BLaER1 (cell line): ENCODE measurements at regions not wholly inside any gene's neighbourhood (a gene's known extent, or its start where the extent isn't known, plus 50 kb on each side); places are given as distances from the start of the nearest gene placed in this dataset.

Experiments used
- H3K27ac ChIP-seq: shearing (Covaris generic); formaldehyde crosslinking; 2 replicates; pipeline ENCODE4 v1.8.1; 2022
- H3K27me3 ChIP-seq: shearing (Covaris generic); formaldehyde crosslinking; 2 replicates; pipeline ENCODE4 v1.8.1; 2022
- H3K36me3 ChIP-seq: shearing (Covaris generic); formaldehyde crosslinking; 2 replicates; pipeline ENCODE4 v1.8.1; 2022
- H3K4me1 ChIP-seq: shearing (Covaris generic); formaldehyde crosslinking; 2 replicates; pipeline ENCODE4 v1.8.1; 2022
- H3K4me2 ChIP-seq: shearing (Covaris generic); formaldehyde crosslinking; 2 replicates; pipeline ENCODE4 v1.8.1; 2022
- H3K4me3 ChIP-seq: shearing (Covaris generic); formaldehyde crosslinking; 2 replicates; pipeline ENCODE4 v1.8.1; 2022
- H3K9ac ChIP-seq: shearing (Covaris generic); formaldehyde crosslinking; 2 replicates; pipeline ENCODE4 v1.8.1; 2022
- H3K9me3 ChIP-seq: shearing (Covaris generic); formaldehyde crosslinking; 2 replicates; pipeline ENCODE4 v1.8.1; 2022
- H4K20me1 ChIP-seq: shearing (Covaris generic); formaldehyde crosslinking; 2 replicates; pipeline ENCODE4 v1.8.1; 2022
- Cebpa-rat ChIP-seq: shearing (Covaris generic); IDR thresholded peaks from 2 replicates; pipeline ENCODE4 v1.8.1; 2022

DNA sequence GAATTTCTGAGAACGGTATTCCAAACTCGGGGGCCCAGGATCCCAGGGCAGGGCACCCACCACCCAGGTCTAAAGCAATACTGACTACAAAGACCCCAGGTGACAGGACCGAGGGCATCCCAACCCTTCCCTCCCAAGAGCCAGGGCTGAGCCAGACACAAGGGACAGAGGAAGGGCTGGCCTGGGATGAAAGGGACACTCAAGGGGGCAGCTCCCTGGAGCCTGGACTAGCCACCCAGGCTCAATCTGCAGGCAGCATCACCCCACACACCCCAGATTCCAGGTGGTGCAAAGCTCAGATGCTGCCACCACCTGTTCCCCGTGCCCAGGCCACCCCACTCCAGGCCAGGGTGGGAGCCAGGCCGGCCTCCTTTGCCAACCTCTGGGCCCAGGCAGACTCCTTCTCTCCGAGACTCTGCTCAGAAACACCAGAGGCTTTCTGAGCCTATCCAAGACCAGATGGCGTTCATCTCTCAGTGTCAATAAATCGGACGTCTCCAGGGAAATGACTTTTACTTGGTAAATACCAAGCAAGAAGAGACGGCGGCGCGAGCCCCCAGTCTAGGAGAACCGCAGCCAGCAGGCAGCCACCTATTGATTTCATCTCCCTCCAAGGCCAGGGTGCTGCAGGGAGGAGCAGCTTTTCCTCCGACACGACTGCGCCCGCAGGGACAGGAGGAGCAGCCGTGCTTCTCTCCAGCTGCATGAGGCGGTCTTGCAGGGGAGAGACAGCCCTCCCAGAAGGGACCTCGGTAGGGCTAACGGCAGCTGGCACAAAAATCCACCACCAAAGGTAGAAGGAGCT, 94.1 kb upstream of the ADAMTS2 start:
- Histone ChIP-seq H3K4me2 (no peak overlapping the region), H3K9ac (no peak overlapping the region), H3K27ac (no peak overlapping the region), H3K4me1 (no peaks in the 10 kb centered on the region), H3K36me3 (no peaks in the 10 kb centered on the region), H3K4me3 (no peak overlapping the region), H3K9me3 (peaks cover 12% of the 10 kb centered on the region; the same call in 1 of the 2 replicates), H4K20me1 (no peaks in the 10 kb centered on the region), H3K27me3 (no peaks in the 10 kb centered on the region)
- no peak for TF ChIP-seq Cebpa-rat

DNA sequence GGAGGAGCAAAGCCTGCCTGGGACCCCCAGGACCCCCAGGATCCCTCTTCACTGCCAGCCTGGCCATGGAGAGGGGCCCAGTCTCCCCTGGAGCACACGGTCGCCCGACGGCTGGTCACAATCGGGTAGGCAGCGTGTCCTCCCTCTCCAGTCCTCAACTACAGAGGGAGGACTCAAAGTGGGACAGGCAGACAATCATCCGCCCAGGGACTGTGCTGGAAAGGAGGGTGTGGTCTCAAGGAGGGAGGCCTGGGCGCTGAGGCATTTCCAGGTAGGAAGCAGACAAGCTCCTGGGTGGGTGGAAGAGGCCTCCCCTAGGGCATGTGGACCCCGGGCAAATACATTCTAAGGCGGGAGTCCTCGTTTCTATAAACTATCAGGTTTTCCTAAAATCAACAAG, 93.2 kb upstream of the ADAMTS2 start:
- no peak for TF ChIP-seq Cebpa-rat
- H3K4me1 ChIP-seq = no peaks in the 10 kb centered on the region
- H3K4me2 ChIP-seq = no peak overlapping the region
- H3K9ac ChIP-seq = no peak overlapping the region
- H3K9me3 ChIP-seq = peaks cover 12% of the 10 kb centered on the region; the same call in 1 of the 2 replicates
- H3K4me3 ChIP-seq = no peak overlapping the region
- H3K27ac ChIP-seq = no peak overlapping the region
- no peaks in the 10 kb centered on the region for H3K27me3 ChIP-seq
- no peaks in the 10 kb centered on the region for H4K20me1 ChIP-seq
- no peaks in the 10 kb centered on the region for H3K36me3 ChIP-seq

DNA sequence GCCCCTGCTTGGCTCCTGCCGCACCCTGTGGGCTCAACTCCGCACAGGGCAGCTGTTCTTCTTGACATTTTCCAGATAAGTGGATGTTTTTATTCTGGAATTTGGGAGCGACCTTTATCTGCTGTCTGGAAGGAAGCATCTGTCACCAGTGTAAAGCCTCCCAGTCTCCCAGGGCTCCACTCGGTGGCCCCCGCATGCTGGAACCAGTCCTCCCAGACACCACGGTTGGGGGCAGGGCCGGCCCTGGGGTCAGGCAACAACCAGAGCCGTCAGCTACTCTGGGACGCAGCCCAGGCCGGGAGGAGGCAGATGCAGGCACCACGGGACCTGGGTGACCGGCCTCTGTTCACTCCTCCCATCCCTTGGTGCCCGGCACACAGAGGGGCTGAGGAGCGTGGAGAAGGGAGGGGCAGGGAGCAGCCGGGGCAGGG, 92.8 kb upstream of the ADAMTS2 start:
- H3K27me3 ChIP-seq = no peaks in the 10 kb centered on the region

DNA sequence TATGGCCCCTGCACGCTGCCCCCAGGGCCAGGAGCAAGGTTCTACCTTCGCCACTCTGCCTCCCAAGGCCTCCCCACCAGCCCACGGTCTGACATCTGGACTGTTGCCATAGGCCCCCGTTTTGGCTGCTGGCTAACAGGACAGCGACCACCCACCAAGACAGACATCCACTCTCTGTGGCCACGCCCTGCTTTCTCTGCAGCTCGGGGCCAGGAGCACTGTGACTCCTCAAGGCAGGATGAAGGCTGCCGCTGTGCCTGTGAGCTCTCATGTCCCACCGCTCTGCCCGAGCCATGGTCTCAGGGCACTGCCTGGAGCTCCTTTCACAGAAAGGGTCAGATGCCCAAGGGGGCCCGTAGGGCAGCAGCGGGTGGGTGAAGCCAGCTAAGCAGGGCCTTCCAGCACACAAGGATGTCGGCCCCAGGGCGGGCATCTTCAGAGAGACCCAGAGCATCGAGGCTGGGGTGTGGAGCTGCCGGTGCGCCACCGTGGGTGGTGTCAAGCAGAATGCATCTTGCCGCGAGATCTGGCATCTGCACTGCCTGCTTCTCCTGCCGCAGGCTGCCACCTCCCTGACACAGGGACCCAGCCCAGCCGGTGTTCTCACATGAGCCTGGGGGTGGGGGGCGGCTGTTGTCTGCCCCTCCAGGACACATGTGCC, 92.2 kb upstream of the ADAMTS2 start:
- Histone ChIP-seq H3K4me3 (no peak overlapping the region), H3K9ac (no peak overlapping the region), H3K27ac (no peak overlapping the region), H3K36me3 (no peaks in the 10 kb centered on the region), H3K9me3 (peaks cover 12% of the 10 kb centered on the region; the same call in 1 of the 2 replicates), H4K20me1 (no peaks in the 10 kb centered on the region), H3K27me3 (no peaks in the 10 kb centered on the region), H3K4me1 (no peaks in the 10 kb centered on the region), H3K4me2 (no peak overlapping the region)
- TF ChIP-seq Cebpa-rat = no peak

More for the DNA sequence above, 92.8 kb upstream of the ADAMTS2 start:
- Histone ChIP-seq H3K9ac (no peak overlapping the region), H3K9me3 (peaks cover 12% of the 10 kb centered on the region; the same call in 1 of the 2 replicates), H3K36me3 (no peaks in the 10 kb centered on the region), H3K27ac (no peak overlapping the region), H3K4me2 (no peak overlapping the region), H3K4me3 (no peak overlapping the region), H3K4me1 (no peaks in the 10 kb centered on the region), H4K20me1 (no peaks in the 10 kb centered on the region)
- TF ChIP-seq Cebpa-rat = no peak

DNA sequence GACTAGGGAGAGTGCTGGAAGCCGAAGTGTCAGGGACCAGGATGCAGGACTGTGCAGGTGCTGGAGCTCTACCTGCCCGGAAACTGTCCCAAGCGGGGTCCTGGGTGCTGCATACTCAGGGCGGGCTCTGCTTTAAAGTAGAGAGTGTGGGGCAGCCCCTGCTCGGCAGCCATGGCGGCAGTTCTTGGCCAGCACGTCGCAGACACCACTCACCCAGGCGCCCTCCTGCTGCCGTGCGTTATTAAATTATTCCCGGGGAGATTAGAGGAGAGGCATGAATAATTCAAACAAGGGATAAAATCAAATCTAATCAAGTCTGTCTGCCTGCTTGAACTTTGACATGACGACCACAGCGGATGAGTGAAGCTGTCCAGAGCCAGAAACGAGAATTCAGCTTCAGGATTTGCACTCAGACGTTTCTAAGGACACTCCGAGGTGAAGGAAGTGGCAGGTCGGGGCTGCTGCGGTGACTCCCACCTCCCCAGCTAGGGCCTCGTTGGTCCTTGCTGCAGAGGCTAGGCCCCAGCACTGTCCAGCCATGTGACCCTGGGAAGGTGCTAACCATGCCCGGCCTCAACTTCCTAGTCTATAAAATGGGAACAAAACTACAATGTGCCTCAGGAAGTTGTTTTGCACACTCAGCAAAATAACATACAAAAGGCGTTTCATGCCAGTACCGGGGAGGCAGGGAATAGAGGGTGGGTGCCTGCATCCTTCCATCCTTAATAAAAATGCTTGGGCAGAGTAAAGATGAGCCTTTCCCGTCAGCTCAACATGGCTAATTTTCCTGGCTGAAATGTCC, 91.3 kb upstream of the ADAMTS2 start:
- Histone ChIP-seq H3K36me3 (no peaks in the 10 kb centered on the region), H3K4me1 (no peaks in the 10 kb centered on the region), H3K4me3 (no peak overlapping the region), H3K4me2 (no peak overlapping the region), H3K9me3 (peaks cover 4% of the 10 kb centered on the region; the same call in 1 of the 2 replicates), H3K9ac (no peak overlapping the region), H3K27me3 (no peaks in the 10 kb centered on the region), H4K20me1 (no peaks in the 10 kb centered on the region), H3K27ac (no peak overlapping the region)
- no peak for TF ChIP-seq Cebpa-rat

DNA sequence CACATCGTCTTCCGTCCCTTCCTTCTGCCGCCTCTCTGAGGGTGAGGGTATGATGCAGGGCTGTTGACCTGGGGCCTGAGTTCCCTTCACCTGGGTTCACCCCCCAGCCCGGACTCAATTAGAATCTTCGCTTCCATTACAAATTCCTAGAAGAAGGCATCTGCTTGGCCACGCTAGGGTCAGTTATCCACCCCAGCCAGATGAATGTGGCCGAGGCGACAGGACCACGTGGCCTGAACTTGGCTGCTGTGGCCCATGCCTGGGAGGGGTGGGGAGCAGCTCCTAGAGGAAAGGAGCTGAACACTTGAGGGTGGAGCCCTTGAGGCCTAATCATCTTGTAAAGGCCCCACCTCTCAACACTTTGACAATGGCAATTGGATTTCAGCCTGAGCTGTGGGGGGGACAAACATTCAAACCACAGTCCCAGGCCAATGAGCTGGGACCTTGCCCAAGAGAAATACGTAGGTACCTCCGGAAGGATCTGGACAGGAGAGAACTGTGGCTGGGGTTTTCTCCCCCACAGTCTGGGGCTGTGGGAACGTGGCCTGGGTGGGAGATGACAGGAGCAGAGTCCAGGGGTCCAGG, 90.6 kb upstream of the ADAMTS2 start:
- Histone ChIP-seq H3K9ac (no peak overlapping the region), H3K27me3 (no peaks in the 10 kb centered on the region), H3K4me3 (no peak overlapping the region), H3K36me3 (no peaks in the 10 kb centered on the region), H3K27ac (no peak overlapping the region), H3K9me3 (no peaks in the 10 kb centered on the region; the same call in 1 of the 2 replicates), H3K4me1 (no peaks in the 10 kb centered on the region), H3K4me2 (no peak overlapping the region), H4K20me1 (no peaks in the 10 kb centered on the region)
- no peak for TF ChIP-seq Cebpa-rat

DNA sequence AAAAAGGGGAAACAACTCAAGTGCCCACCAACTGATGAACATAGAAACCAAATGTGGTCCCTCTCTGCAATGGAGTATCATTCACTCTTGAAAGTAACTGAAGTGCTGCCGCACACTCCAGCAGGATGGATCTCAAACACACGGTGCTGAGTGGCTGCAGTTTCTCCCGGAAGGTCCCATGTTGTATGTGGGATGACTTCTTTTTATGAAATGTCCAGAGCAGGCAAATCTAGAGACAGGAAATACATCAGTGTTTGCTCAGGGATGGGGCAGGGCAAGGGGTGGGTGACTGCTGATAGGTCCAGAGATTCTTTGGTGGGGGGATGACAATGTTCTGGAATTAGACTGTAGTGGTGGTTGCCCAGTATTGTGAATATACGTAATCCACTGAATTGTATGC, 89.9 kb upstream of the ADAMTS2 start:
- Histone ChIP-seq H3K9ac (no peak overlapping the region), H4K20me1 (no peaks in the 10 kb centered on the region), H3K4me2 (no peak overlapping the region), H3K27me3 (no peaks in the 10 kb centered on the region), H3K9me3 (no peaks in the 10 kb centered on the region; the same call in 1 of the 2 replicates), H3K36me3 (no peaks in the 10 kb centered on the region), H3K4me3 (no peak overlapping the region), H3K27ac (no peak overlapping the region), H3K4me1 (no peaks in the 10 kb centered on the region)
- no peak for TF ChIP-seq Cebpa-rat

DNA sequence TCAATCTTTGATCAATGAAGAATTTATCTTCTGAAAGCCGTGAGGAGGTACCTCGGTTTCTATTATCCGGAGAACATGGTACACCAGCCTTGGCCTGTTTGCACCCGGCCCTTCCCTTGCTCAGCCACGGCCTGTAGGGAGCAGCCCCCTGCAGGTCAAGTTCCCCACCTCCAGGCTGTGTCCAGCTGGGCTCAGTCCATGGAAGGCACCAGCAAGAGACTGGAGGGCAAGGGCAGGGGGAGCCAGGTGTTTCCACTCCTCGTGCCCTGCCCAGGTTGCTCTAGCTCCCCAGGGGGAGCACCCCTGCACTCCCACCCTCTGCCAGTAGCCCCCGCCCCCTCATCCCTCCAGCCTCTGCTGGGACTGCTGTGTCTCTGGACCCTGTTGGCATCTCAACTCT, 87.3 kb upstream of the ADAMTS2 start:
- Histone ChIP-seq H3K4me3 (no peak overlapping the region), H3K36me3 (no peaks in the 10 kb centered on the region), H4K20me1 (no peaks in the 10 kb centered on the region), H3K4me1 (no peaks in the 10 kb centered on the region), H3K27me3 (no peaks in the 10 kb centered on the region), H3K27ac (no peak overlapping the region), H3K4me2 (no peak overlapping the region), H3K9ac (no peak overlapping the region), H3K9me3 (no peaks in the 10 kb centered on the region; the same call in 1 of the 2 replicates)
- no peak for TF ChIP-seq Cebpa-rat

DNA sequence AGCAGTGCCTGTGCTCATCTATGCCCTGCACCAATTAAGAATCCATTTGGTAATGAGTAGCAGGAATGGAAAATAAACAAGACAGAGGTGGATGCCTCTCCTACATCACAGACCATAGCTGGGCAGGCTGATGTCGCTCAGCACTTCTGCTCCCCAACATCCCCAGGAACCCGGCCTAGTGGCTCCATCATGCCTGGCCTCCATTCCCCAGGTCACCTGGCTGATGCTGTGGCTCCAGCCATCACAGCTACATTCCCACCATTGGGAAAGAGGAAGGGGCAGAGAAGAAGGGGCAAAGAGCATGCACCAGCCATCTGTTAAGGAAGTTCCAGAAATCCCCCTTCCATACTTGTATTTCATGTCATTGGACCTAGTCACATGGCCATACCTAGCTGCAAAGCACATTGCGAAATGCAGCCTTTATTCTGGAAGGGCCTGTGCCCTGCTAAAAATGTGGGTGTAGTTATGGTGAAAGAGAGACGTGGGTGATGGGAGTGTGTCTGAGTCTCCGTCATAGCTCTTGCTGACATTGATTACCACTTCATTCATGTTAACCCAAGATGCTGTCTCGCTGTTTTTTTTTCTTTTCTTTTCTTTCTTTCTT, 86.1 kb upstream of the ADAMTS2 start:
- H3K27me3 ChIP-seq = no peaks in the 10 kb centered on the region
- H3K27ac ChIP-seq = no peak overlapping the region
- no peaks in the 10 kb centered on the region for H3K36me3 ChIP-seq
- no peak overlapping the region for H3K9ac ChIP-seq
- no peak overlapping the region for H3K4me2 ChIP-seq
- H4K20me1 ChIP-seq = no peaks in the 10 kb centered on the region
- no peak overlapping the region for H3K4me3 ChIP-seq
- no peaks in the 10 kb centered on the region; the same call in 1 of the 2 replicates for H3K9me3 ChIP-seq
- no peaks in the 10 kb centered on the region for H3K4me1 ChIP-seq
- TF ChIP-seq Cebpa-rat = no peak
